ENCODE measurements at regions not wholly inside any gene's neighbourhood (a gene's known extent, or its start where the extent isn't known, plus 50 kb on each side); places are given as distances from the start of the nearest gene placed in this dataset.

DNA sequence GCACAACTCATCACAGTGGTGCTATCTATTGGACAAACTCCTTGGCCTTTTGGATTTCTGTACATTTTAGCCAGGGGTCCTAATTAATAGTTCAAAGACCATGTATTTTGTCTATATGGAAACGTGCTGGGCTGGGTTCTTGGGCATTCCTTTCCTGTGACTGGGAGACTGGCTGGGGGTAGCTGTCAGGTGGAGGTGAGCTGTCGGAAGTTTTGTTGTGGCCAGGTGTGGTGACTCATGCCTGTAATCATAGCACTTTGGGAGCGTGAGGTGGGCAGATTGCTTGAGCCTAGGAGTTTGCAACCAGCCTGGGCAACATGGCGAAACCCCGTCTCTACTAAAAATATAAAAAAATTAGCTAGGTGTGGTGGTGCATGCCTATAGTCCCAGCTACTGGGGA lies 392.4 kb downstream of the RPS6KC1 start:
- TF ChIP-seq, protein P1, sequence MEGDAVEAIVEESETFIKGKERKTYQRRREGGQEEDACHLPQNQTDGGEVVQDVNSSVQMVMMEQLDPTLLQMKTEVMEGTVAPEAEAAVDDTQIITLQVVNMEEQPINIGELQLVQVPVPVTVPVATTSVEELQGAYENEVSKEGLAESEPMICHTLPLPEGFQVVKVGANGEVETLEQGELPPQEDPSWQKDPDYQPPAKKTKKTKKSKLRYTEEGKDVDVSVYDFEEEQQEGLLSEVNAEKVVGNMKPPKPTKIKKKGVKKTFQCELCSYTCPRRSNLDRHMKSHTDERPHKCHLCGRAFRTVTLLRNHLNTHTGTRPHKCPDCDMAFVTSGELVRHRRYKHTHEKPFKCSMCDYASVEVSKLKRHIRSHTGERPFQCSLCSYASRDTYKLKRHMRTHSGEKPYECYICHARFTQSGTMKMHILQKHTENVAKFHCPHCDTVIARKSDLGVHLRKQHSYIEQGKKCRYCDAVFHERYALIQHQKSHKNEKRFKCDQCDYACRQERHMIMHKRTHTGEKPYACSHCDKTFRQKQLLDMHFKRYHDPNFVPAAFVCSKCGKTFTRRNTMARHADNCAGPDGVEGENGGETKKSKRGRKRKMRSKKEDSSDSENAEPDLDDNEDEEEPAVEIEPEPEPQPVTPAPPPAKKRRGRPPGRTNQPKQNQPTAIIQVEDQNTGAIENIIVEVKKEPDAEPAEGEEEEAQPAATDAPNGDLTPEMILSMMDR (IDR thresholded peaks at IDR 0.05; ENCODE audit: low read depth, low read length), result no peak

DNA sequence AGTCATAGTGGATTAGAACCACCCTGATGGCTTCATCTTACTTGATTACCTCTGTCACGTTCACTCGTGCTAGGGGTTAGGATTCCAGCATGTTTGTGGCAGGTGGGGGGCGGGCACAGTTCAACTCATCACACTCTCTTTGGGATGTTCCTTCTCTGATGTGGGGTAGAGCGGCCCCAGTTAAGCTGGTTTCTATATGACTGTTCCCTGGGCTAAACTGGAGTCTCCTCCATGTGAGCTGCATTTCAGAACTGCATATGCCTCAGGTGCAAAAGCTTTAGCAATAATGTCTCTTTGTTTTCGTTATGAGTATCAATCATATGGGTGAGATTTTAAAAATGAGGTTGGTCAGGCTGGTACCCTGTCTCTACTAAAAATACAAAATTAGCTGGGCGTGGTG lies 393.2 kb downstream of the RPS6KC1 start:
- H3K4me3 ChIP-seq (ENCODE audit: low read depth, low read length), result no peak overlapping the region
- TF ChIP-seq, protein P1 (IDR thresholded peaks at IDR 0.05; ENCODE audit: low read depth, low read length), result no peak
- no peak for DNase-seq (ENCODE audit: low read depth, low spot score)
- in situ Hi-C loops (cut with HindIII; ENCODE audit: low sequenced_read_pairs), result no loop called here

More for the DNA sequence above, 392.4 kb downstream of the RPS6KC1 start:
- no peak for DNase-seq (ENCODE audit: low read depth, low spot score)
- H3K4me3 ChIP-seq (ENCODE audit: low read depth, low read length), result no peak overlapping the region
- in situ Hi-C loops (cut with HindIII; ENCODE audit: low sequenced_read_pairs), result no loop called here

DNA sequence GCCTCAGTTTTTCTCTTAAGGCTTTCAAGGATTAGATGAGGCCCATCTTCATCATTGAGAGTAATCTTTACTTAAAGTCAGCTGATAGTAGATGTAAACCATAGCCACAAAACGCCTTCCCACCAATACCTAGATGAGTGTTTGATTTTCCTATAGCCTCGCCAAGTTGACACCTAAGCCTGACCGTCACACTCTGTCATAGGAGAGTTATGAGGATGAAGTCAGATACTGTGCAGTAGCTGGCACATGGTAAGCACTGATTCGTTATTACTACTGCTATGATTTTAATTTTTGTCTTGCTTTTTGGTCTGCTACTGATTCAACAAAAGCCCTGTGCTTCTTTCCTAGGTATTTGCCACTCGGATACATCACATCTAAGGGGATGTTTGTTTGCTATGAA lies 395.5 kb downstream of the RPS6KC1 start:
- DNase-seq (ENCODE audit: low read depth, low spot score), result no peak
- in situ Hi-C loops (cut with HindIII; ENCODE audit: low sequenced_read_pairs), result no loop called here
- TF ChIP-seq, protein P1 (IDR thresholded peaks at IDR 0.05; ENCODE audit: low read depth, low read length), result no peak
- no peak overlapping the region for H3K4me3 ChIP-seq (ENCODE audit: low read depth, low read length)

DNA sequence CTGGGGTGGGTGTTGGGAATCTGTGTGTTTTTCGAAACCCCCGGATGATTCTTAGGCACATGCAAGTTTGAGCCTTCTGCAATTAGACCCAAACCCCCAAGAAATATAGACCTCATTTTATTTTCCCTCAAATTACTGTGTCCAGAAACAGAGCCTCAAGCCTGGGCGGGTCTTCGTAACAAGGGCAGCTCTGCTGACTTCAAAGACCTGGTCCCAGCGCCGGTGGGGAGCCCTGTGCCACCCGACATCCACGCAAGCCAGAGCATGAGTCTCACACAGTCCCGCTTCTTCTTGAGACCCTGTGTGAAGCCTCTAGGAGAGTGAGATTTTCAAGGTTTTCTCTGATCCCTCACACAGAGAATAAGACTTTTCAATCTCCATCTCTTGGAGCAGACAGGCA lies 397.3 kb downstream of the RPS6KC1 start:
- in situ Hi-C loops (cut with HindIII; ENCODE audit: low sequenced_read_pairs), result no loop called here
- no peak overlapping the region for H3K4me3 ChIP-seq (ENCODE audit: low read depth, low read length)
- TF ChIP-seq, protein P1 (IDR thresholded peaks at IDR 0.05; ENCODE audit: low read depth, low read length), result no peak
- no peak for DNase-seq (ENCODE audit: low read depth, low spot score)

DNA sequence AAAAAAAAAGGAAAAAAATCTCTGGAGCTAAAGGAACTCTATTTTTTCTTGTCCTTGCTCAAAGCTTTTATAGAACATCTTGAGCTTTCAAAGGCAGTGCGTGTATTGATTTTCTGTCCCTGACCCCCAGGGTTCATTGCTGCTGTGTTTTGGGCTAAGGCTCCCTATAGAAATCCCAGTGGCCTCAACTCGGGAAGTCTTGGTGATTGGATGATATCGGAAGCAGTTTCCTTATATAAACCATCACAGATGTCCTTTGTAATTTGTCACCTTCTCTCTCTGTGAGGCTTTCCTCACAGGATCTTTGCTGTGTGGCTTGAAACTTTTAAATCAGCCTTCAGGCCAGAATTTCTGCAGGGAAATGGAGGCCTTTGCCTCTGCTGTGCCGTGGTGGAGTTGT lies 397.7 kb downstream of the RPS6KC1 start:
- TF ChIP-seq, protein P1 (IDR thresholded peaks at IDR 0.05; ENCODE audit: low read depth, low read length), result no peak
- no peak overlapping the region for H3K4me3 ChIP-seq (ENCODE audit: low read depth, low read length)
- no peak for DNase-seq (ENCODE audit: low read depth, low spot score)
- in situ Hi-C loops (cut with HindIII; ENCODE audit: low sequenced_read_pairs), result no loop called here

DNA sequence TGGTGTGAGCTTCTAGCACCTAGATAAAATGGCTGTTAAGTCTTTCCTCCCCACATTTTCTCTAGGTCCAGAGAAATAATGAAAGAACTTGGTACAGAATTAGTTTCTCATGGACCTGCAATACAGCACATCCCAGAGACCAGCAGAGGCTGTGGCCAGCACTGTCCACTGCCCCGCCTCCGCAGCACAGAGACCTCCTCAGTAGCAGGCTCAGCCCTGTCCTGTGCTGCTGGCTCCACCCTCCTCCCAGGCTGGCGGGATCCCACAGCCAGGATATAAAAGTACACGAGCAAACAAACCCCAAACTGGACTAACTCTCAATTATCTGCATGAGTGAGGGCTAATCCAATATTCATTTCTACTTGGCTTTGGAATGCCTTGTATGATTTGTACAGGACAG lies 401.5 kb downstream of the RPS6KC1 start:
- H3K4me3 ChIP-seq (ENCODE audit: low read depth, low read length), result no peak overlapping the region
- DNase-seq (ENCODE audit: low read depth, low spot score), result no peak
- TF ChIP-seq, protein P1 (IDR thresholded peaks at IDR 0.05; ENCODE audit: low read depth, low read length), result no peak
- in situ Hi-C loops (cut with HindIII; ENCODE audit: low sequenced_read_pairs), result no loop called here

DNA sequence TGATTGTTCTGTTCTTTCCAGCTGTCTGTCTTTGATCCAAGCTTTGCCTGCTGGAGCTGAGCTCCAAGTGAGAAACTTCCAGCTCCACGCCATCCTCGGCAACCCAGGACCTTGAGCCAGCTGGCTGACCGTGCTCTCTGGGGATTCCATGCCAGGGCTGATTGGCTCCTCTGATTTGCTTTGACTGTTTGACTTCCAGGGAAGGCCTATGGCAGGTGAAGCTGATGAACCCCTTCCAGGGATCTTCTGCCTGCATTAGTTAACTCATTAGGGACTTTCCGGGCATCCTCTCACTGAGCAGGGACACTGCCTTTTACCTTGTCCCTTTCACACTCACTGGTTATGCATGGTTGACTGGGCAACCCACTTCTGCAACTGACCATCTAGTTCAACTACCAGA lies 406.1 kb downstream of the RPS6KC1 start:
- in situ Hi-C loops (cut with HindIII; ENCODE audit: low sequenced_read_pairs), result no loop called here
- no peak overlapping the region for H3K4me3 ChIP-seq (ENCODE audit: low read depth, low read length)
- DNase-seq (ENCODE audit: low read depth, low spot score), result no peak
- TF ChIP-seq, protein P1 (IDR thresholded peaks at IDR 0.05; ENCODE audit: low read depth, low read length), result no peak
